Stimulated activated CD4-positive, alpha-beta T cell treated with anti-CD3 and anti-CD28 coated beads, Interleukin-4, amount 100 ng/mL, for 24 hours (primary cell): ENCODE measurements at regions not wholly inside any gene's neighbourhood (a gene's known extent, or its start where the extent isn't known, plus 50 kb on each side); places are given as distances from the start of the nearest gene placed in this dataset.

Experiments
- DNase-seq: peaks from one replicate; pipeline ENCODE4 v3.0.0-alpha.2; 2020

DNA sequence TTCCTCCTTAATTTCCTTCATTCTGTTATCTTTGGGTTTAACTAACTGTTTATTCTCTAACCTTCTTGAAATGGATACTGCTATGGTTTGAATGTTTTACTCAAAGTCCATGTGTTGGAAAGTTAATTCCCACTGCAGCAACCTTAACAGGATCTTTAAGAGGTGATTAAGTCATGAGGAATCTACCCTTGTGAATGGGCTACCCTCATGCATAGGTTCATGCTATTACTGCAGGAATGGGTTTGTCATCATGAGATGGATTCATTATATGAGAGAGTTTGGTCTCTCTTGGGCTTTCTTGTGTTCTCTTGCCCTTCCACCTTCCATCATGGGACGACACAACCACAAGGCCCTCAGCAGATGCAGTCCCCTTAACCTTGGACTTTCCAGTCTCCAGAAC is 516.9 kb downstream of the ADGRL2 start:
- no peak for DNase-seq

- no peak for DNase-seq
These were observed 498.9 kb downstream of the ADGRL2 start for GRCh38 chr1:82299656-82300055.

DNA sequence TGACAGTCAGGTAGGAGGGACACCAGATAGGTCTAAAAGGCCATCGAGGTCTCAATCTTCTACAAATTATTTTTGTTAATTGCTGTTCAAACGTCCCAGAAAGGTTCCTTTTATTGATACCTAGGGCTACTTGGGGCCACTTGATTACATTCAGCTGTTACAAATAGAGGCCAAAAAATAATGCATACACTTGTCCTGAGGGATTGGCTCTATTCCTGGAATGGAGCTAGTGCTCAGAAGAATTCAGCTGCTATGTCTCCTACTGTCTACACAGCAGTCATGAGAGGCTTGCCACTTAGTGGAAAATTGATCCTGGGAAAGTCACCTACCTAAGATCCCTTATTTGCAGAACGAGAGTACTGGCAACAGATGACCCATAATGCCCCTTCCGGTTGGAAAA is 498.3 kb downstream of the ADGRL2 start:
- DNase-seq, result no peak

DNA sequence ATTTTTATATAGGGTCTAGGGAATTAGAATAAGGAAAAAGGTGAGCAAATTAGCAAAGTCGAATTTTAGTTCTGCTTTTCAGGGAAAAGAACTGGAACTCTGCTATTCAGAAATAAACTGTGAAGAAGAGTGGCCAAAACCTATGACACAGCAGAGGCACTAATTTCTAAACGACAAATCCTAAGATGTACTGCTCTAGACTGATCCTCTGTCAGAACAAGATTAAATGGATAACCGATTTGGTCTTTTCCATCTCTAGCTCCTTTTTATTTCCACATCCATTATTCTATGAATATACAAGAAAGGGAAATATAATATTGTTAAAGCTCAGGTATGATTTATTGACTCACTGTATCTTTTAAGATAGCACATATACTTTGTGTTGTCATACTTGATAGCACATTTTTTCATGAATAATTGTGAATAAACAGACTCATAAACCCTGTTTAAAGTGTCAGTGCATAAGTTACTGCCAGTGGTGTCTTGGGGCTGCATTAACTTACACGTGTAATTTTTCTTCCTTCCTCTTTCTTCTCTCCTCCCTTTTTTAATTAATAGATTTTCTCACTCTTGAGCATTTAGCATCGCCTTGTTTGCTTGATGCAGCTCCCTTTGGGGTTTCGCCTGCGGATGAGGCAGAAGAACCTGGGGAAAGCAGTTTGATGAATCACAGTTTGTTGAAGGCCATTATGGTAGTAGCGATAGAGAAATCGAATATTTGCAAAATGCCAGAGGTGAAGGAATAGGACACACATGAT is 496.6 kb downstream of the ADGRL2 start:
- no peak for DNase-seq

- no peak for DNase-seq
These were observed 486.8 kb downstream of the ADGRL2 start for GRCh38 chr1:82287556-82287955.

GRCh38 chr1:82284213-82284612 is 483.5 kb downstream of the ADGRL2 start:
- no peak for DNase-seq

DNA sequence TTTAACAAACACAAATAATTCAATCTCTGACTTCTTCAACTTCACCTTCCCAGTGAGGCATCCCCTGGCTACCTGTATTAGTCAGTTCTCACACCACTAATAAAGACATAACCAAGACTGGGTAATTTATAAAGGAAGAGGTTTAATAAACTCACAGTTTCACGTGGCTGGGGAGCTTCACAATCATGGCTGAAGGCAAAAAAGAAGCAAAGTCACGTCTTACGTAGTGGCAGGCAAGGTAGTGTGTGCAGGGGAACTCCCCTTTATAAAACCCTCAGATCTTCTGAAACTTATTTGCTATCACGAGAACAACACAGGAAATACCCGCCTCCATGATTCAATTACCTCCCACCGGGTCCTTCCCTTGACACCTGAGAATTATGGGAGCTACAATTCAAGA is 478.5 kb downstream of the ADGRL2 start:
- DNase-seq, result no peak

DNA sequence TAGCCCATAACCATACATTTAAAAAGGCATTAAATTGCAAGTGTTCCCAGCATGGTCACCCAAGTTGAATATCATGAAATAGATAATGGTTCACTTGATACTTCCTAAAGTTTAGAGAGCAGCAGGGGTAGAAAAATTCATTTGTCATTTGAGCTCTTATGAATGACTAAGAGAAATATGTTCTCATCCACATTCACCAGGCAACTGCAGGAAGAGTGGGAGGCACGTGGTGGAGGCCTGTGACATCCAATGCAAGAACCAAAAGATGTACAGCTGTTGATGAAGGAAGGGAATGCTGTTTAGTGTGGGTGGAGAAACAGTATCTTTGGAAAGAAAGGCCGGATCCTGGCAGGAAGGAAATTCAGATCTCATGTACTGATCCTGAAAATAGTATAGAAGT is 473.1 kb downstream of the ADGRL2 start:
- no peak for DNase-seq

GRCh38 chr1:82269431-82269830 is 468.7 kb downstream of the ADGRL2 start:
- DNase-seq, result no peak

GRCh38 chr1:82268826-82269225 is 468.1 kb downstream of the ADGRL2 start:
- no peak for DNase-seq

DNA sequence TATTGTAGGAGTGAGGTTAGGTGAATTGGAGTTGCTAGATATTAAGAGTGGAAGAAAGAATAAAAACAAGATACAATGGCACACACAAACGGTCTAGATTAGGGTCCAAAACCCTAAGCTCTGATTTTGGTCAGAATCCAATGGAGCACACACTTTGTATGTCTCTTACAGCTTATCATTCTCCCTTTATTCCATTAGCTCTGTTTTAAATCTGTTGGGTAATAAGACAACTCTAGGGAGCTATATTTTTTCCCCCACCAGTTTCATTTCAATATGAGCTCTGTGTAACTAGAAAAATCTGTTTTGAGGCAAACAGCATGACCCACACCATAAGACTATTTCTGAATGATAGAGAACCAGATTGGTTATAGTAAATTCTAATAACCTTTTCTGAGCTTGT is 465.6 kb downstream of the ADGRL2 start:
- no peak for DNase-seq

DNA sequence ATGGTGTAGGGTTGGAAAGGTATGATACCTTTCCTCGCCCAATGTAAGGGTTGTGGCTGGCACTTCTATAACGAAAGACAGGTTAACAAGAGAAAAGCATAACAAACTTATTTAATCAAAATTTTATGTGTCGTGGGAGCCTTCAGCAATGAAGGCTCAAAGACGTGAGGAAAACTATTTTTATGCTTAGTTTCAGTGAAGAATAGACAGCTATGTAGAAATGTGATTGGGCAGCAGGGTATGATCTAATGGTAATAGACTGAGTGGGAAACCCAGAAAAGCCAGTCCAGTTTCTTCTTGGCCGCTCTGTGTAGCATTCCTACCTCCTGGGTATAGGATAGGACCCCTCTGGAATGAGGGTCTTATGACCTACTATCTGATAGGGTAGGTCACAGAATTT is 464.7 kb downstream of the ADGRL2 start:
- no peak for DNase-seq

DNA sequence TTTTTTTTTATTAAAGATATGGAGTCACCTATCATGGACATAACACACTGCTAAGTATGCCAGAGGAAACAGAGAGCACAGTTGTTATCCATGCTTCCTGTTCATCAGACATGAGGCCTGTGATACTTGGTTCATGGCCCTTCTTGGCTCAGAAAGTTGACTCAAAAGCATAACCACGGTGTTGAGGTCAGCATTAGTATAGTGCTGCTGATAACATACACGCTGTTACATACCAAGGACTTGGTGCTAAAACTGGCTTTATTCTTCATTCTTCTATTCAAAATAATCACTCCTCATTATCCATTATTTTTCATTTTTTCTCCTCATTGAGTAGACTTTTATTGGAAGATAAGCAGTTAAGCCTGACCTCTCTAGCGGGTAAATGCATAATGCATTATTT is 464.1 kb downstream of the ADGRL2 start:
- DNase-seq, result no peak

- no peak for DNase-seq
These were observed 462.7 kb downstream of the ADGRL2 start for GRCh38 chr1:82263396-82263795.

DNA sequence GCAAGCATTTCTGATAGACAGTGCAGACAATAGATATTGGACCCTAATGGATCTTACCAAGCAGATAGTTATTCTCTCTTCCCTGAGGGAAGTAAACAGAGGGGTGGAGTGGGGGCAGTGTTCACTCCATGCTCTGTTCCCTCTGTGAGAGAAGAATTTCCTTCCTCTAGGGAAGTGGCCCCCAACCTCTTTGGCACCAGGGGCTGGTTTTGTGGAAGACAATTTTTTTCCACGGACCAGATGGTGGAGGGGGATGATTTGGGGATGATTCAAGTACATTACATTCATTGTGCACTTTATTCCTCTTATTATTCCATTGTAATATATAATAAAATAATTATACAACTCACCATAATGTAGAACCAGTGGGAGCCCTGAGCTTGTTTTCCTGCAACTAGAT is 459.9 kb downstream of the ADGRL2 start:
- no peak for DNase-seq

DNA sequence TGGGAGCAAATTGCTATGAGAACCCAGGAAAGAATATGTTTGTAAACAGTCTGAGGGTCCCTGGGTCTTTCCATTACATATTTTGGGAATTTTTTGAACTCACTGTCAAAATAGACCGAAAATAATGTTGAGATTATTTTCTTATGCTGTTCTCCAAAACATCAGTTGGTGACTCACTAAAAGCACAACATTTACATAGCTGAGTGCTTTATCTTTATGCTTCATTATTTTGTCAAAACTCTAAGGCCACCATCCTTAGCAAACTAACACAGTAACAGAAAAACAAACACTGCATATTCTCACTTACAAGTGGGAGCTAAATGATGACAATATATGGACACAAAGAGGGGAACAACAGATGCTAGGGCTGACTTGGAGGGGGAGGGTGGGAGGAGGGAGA is 459.3 kb downstream of the ADGRL2 start:
- DNase-seq, result no peak

DNA sequence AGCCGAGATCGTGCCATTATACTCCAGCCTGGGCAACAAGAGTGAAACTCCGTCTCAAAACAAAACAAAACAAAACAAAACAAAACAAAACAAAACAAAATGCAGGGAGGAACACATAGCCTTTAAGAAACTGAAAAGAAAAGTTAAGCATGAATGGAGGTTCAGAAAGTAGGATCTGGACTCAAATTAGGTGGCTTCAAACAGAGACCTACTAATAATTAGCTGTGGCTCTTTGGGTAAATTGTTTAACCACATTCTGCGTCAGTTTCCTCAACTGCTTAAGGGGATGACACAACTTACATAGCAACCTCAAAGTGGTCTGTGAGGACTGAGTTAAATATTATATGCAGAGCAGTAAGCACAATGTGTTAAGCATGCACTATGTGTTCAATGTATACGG is 458.2 kb downstream of the ADGRL2 start:
- DNase-seq, result no peak

GRCh38 chr1:82246050-82246449 is 445.3 kb downstream of the ADGRL2 start:
- DNase-seq, result no peak

DNA sequence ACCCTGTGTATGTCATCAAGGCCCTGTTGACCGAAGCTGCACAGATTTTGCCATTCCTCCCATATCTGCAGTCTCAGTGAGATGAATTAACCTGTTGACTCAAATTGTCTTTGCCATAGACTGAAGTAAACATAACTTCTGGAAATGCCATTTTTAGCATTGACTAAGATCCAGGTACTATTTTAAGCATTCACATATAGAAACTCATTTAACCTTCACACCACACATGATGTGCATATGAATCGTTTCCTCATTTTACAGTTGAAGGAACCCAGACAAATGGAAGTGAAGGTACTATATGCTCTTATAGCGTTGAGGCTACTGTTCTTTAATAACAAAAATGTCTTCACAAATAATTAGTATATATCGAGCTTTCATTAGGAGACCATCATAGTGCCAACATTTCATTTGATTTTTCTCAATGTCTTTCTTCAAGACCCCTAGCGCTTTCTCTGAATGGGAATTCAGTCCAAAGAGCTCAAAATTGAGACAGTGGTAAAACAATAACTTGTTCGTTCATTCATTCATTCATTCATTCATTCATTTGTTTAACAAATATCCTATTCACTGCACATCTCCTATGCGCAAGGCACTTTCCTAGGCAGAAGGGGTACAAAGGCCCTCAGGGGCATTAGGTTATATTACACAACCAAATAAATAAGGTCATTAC is 444.7 kb downstream of the ADGRL2 start:
- no peak for DNase-seq

DNA sequence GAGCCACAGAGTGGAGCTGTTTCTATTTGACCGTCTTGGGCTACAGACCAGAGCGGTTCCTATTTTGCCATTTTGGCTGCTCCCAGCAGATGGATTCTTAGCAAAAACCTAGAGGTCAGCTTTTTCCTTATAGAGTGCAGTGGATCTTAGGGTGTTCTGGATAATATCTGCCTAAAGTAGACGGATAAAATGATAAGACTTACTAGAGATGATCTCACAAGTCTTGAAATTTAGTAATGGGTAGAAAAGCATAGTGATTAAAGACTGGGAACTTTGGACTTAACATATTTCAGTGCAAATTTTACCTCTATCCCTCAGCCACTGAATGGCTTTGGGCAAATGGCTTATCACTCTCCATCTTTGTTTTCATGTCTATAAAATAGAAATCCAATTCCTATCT is 439.8 kb downstream of the ADGRL2 start:
- no peak for DNase-seq

DNA sequence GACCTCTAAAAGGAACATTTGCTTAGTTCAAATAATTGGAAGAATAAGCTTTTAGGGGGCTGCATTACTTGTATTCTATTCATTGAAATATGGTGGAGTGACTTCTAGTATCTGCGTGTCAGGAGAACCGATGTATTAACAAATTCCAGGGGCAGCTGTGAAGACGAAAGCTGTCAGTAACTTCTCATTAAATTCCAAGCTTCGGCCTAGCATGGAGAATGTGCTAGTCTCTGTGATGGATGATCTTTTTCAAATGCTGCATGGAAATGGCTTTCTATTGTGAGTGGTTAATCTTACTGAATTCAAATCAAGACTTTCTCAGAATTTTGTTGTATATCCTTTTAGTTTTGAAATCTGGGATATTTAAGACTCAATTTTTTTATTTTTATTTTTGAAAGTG is 429.9 kb downstream of the ADGRL2 start:
- no peak for DNase-seq

DNA sequence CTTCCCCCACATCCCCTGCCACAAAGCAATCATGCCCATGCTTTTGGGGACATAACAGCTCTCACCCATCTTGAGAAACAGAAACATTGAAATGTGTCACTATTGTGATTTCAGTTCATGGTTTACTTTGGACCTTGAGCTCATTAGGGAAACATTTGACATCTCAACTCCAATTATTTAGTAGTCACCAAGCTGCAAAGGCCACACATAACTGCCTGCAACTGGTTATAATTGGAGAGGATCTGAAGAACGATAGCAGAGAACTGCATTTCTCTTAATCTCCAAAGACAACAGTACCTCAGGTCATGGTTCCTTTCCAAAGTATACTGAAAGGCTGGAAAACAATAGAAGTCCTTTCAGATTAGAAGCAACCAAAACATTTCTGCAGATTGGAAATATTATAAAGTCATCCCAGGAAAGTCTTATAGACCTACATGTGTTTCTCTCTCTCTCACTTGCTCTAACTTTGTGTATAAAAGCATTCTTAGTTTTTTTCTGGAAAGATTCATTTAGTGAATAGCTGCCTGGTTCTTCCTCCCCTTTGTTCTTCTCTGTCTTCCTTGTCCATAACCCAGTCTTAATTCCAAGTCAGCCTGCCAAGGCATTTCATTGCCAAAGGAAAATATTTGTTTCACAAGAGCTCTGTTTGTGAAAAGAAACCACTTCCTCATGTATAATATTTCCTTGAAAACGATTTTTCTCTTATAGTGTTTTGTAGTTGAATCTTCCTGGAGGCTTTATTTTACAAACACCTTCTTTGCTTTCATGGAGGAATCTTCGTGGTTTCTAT is 426.8 kb downstream of the ADGRL2 start:
- DNase-seq, result no peak

- DNase-seq, result no peak
These were observed 425.4 kb downstream of the ADGRL2 start for GRCh38 chr1:82226186-82226505.
